Fibroblast of villous mesenchyme (primary cell): ENCODE measurements at regions not wholly inside any gene's neighbourhood (a gene's known extent, or its start where the extent isn't known, plus 50 kb on each side); places are given as distances from the start of the nearest gene placed in this dataset.

Experiments
- DNase-seq: peaks from one replicate; pipeline ENCODE4 v3.0.0-alpha.2; 2010; ENCODE audit warnings: low read depth
- H3K4me3 ChIP-seq: 2 replicates; pipeline ENCODE4 v1.5.1; 2011; ENCODE audit warnings: low read depth, mild to moderate bottlenecking, low read length
- CTCF ChIP-seq: IDR thresholded peaks from 2 replicates; pipeline ENCODE4 v1.5.1; 2012; ENCODE audit warnings: low read depth, mild to moderate bottlenecking, low read length; ENCODE audit not compliant: insufficient read depth

GRCh38 chr5:100311806-100312205 is 223.4 kb upstream of the FAM174A start:
- no peak for DNase-seq
- H3K4me3 ChIP-seq = no peak overlapping the region
- no peak for TF ChIP-seq CTCF

GRCh38 chr5:100306000-100306399 is 229.2 kb upstream of the FAM174A start:
- no peak for TF ChIP-seq CTCF
- H3K4me3 ChIP-seq = no peak overlapping the region
- no peak for DNase-seq

DNA sequence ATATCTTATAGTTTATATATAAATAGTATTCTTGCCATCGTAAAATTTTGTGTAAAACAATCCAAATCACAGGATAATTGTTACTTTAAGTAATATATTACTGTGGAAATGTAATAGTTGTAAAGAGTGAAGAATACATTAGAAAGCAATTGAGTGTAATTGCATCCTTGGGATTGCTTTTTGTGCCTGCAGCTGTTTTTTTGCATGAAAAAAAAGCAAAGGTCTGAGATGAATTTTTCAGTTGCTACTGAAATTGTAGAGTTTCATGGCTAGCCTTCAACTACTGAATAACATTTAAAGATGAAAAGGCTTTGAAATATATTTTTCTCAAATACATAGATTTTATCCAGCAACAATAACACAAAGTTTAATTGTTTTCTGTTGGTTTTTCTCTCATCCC is 232.0 kb upstream of the FAM174A start:
- no peak overlapping the region for H3K4me3 ChIP-seq
- DNase-seq = no peak
- TF ChIP-seq CTCF = no peak

- no peak overlapping the region for H3K4me3 ChIP-seq
- no peak for TF ChIP-seq CTCF
- DNase-seq = no peak
Observed at GRCh38 chr5:100299261-100299660, 235.9 kb upstream of the FAM174A start.

DNA sequence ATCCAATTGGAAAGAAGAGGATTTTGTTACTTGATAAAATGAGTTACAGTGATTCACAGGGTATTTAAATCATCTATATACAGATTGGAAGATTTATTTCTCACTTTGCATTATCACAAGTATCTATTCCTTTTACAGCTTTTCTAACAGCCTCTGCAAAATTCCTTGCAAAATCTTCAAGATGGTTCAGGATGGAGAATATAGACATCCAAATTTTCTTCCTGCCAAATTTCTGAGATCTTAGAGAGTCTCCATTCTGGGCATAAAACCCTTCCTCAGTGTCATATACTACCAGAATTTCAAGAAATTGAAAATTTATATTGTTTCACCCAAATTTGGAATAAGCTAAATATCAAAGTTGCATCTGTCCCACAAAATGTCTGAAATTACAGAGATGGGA is 259.1 kb upstream of the FAM174A start:
- H3K4me3 ChIP-seq = no peak overlapping the region

GRCh38 chr5:100275631-100276030 is 259.5 kb upstream of the FAM174A start:
- no peak overlapping the region for H3K4me3 ChIP-seq
- no peak for DNase-seq
- TF ChIP-seq CTCF = no peak

More for the DNA sequence above, 259.1 kb upstream of the FAM174A start:
- DNase-seq = no peak
- no peak for TF ChIP-seq CTCF

- TF ChIP-seq CTCF = no peak
- H3K4me3 ChIP-seq = no peak overlapping the region
- DNase-seq = no peak
Observed at GRCh38 chr5:100273846-100274580, 261.2 kb upstream of the FAM174A start.
